ENCODE measurements at regions not wholly inside any gene's neighbourhood (a gene's known extent, or its start where the extent isn't known, plus 50 kb on each side); places are given as distances from the start of the nearest gene placed in this dataset.
"Not testable (repeated sequence)": the region's sequence is repeated elsewhere in the genome, so short reads cannot be mapped to it uniquely, and the experiment has no call there.

DNA sequence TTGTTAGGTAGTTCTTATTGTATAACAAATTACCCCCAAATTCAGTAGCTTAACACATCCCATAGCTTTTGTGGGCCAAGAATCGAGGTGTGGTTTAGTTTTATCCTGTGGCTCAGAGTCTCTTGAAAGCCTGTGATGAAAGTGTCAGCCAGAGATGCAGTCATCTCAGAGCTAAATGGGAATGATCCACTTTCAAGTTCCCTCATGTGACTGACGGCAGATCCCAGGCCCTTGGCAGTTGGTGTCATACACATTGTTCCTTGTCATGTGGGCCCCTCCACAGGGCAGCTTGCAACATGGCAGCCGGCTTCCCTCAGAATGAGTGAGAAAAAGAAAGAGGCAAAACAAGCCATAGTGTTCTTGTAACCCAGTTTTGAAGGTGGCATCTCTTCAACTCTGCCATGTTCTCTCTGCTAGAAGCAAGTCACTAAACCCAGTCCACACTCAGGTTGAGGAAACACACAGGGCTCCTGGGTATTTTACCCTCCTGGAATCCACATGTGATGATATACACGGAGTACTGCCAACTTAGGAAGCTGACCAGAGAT, 153.1 kb upstream of the LRRC61 start:
- TF ChIP-seq USF2 (IDR thresholded peaks at IDR 0.05; ENCODE audit: borderline replicate concordance, low read depth, low read length); EZH2 (IDR thresholded peaks at IDR 0.05; ENCODE audit: borderline replicate concordance, control insufficient read depth, low read depth, low read length); EGR1 (IDR thresholded peaks at IDR 0.05; ENCODE audit: borderline replicate concordance in 1 of 2, low read depth in 2 of 2, low read length in 2 of 2): not testable (repeated sequence)
